ENCODE measurements at regions not wholly inside any gene's neighbourhood (a gene's known extent, or its start where the extent isn't known, plus 50 kb on each side); places are given as distances from the start of the nearest gene placed in this dataset.

DNA sequence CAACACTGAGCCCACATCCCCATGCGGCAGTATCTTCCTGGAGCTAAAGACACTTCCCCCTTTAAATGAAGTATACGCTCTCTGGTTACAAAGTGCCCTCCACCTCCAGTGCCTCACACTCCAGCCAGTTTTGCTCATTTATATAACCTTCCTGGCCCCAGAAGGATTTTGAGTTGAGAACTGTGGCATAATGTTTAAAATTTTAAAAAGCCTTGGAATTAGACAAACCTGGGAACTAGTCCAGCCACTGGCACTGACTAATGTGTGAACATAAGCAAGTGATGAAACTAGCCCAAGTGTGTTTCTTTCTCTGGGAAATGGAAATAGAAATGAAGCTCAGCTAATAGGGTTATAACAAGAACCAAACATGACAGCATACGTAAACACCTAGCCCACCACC is 723.7 kb upstream of the USP15 start:
- TF ChIP-seq, protein P1, sequence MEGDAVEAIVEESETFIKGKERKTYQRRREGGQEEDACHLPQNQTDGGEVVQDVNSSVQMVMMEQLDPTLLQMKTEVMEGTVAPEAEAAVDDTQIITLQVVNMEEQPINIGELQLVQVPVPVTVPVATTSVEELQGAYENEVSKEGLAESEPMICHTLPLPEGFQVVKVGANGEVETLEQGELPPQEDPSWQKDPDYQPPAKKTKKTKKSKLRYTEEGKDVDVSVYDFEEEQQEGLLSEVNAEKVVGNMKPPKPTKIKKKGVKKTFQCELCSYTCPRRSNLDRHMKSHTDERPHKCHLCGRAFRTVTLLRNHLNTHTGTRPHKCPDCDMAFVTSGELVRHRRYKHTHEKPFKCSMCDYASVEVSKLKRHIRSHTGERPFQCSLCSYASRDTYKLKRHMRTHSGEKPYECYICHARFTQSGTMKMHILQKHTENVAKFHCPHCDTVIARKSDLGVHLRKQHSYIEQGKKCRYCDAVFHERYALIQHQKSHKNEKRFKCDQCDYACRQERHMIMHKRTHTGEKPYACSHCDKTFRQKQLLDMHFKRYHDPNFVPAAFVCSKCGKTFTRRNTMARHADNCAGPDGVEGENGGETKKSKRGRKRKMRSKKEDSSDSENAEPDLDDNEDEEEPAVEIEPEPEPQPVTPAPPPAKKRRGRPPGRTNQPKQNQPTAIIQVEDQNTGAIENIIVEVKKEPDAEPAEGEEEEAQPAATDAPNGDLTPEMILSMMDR (IDR thresholded peaks at IDR 0.05): no peak
- TF ChIP-seq POLR2A (IDR thresholded peaks at IDR 0.05): no peak

Measured in adrenal gland (tissue), 5 donors.